Neural progenitor cell (in vitro differentiated cells): ENCODE measurements at regions not wholly inside any gene's neighbourhood (a gene's known extent, or its start where the extent isn't known, plus 50 kb on each side); places are given as distances from the start of the nearest gene placed in this dataset.

Source experiments
- CTCF ChIP-seq: fragments of 200-600 bp; sonication (generic); IDR thresholded peaks from 2 replicates; pipeline ENCODE4 v1.5.1; 2017; ENCODE audit warnings: antibody characterized with exemption, mild to moderate bottlenecking
- EZH2phosphoT487 ChIP-seq: fragments of 200-600 bp; sonication (generic); IDR thresholded peaks from 2 replicates; pipeline ENCODE4 v1.6.1; 2017; ENCODE audit warnings: antibody characterized with exemption

- TF ChIP-seq CTCF (no peak), EZH2phosphoT487 (no peak)
Measured at GRCh38 chr22:49633010-49633324, 194.7 kb downstream of the BRD1 start.
